ENCODE measurements at regions not wholly inside any gene's neighbourhood (a gene's known extent, or its start where the extent isn't known, plus 50 kb on each side); places are given as distances from the start of the nearest gene placed in this dataset.

DNA sequence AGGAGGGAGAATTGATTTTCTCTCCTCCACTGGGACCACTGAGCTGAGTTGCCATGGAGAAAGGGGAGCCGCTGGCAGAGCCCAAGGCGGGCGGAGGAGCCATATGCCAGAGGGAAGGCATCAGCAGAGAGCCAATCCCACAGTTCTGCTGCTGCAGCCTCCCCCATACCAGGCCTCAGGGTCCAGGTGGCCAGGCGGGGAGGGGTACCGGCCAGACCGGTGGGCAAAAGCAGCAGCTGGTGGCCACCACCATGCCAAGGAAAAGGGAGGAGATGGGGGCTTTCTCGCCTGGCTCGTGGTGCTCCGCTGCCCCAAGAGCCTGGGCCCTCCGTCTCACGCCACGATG lies 72.8 kb downstream of the PITPNM2 start:
- DNase-seq (ENCODE audit: low read depth) = no peak

DNA sequence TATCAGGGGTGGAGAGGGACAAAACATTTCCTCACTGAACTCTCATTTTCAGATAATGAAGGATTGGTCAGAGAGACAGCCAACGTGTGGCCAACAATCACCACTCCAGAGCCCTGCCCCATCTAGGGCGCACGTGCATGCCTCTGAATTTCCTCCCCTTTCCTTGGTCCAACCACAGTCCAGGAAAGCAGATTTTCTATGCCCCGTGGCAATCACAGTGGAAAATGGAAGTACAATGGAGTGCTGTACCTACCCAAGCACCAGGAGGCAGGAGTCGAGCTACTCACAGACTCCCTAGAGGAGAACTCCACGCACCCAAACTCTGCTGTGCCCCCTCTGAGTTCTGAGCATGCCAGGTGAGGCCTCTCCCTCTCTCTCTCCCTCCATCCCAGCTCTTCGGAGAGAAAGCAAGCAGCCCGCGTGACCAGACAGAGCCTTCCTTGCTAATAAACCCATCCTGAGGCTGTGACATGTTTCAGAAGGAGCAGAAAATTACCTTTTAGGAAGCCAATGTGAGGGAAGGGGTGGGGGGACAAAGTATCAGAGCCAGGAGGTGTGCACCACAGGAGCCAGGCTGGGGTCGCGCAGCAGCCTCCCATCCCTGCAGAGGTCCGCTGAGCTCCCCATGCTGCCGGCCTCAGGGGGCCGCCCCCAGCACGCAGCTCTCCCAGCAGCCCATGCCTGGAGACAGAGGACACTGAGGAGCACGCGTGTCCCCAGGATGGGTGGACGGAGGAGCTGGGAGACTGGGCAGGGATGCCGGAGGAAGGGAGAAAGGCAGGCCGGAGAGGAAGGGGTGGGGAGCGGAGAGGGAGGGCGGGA lies 73.4 kb downstream of the PITPNM2 start:
- no peak for DNase-seq (ENCODE audit: low read depth)

DNA sequence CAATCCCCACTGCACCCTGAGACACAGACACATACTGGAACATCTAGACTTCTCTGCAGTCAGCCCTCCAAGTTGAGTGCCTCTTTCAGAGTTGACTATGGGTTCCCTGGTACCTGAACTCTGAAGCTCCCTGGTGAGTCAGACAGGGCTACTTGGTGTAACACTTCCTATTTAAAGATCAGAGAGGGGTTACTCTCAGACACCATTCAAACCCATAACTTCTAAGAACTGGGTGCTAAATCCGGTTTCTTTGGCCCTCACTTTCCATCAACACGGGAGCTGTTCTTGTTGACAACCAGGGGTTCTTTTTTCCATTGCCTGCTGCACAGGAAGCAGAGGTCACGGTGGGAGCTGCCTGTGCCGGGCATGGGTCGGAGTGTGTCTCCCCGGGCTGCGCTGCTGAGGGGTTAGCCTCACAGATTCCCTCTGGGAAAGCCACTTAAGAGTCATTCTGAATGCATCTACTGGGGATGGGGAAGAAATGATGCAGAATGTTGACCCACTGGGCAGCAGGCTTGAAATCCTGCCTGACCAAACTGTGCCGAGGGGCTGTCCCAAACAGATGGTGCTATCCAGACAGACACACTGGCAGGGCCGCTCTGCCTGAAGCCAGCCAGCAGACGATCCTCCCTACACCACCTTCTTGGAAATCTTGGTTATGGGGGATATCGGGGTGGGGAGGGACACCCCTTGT lies 74.1 kb downstream of the PITPNM2 start:
- no peak for DNase-seq (ENCODE audit: low read depth)

GRCh38 chr12:123075646-123076171 lies 75.2 kb downstream of the PITPNM2 start:
- DNase-seq (ENCODE audit: low read depth) = no peak

GRCh38 chr12:123075087-123075645 lies 75.7 kb downstream of the PITPNM2 start:
- no peak for DNase-seq (ENCODE audit: low read depth)

DNA sequence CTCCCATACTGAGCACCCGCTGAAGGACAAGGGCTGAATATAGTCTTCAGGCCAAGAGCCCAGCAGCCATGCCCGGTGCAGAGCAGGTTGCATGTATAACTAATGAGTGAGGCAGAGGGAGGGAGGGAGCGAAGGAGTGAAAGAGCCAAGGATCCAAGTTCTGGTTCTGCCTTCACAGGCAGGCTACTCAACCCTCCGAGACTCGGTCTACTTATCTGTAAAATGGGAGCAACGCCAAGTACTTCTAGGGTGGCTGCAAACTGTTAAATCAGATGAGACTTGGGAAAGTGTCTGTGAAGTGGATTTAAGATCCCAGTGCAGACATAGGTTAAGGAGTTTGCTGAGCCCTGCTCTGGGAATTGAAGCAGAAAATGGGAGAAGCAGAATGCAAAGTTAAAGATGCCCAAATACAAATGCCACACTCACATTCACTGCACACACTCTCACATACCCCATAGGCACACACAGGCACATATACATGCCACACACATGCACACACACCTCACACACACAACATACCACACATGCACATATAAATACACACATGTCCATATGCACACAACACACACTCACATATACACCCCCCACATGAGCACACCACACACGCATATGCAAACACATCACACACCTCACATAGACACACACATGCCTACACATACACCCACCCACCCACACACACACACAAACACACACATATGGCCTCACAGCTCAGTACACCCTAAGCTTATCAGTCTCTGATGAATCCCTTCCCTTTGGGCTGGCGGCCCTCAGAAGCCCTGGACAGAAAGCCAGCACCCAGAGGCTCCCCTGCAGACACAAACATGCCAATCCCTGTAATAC lies 76.7 kb downstream of the PITPNM2 start:
- DNase-seq (ENCODE audit: low read depth) = no peak

DNA sequence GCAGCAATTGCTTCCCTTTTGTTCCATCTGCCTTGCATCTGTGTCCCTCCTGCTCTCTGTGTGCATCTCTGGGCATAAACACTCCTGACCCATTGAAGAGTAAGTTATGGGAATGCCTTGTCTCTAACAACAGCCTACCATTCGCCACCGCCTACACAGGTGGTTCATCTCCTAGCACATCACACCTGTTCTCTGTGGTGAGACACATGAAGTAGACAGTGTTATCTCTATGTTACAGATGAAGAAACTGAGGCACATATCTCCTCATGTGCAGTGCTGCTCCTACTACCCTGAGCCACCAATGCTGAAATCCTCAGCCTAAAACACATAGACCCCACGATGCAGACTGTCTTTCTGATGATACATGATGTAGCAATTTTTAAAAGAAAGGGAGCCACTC lies 77.6 kb downstream of the PITPNM2 start:
- no peak for DNase-seq (ENCODE audit: low read depth)

DNA sequence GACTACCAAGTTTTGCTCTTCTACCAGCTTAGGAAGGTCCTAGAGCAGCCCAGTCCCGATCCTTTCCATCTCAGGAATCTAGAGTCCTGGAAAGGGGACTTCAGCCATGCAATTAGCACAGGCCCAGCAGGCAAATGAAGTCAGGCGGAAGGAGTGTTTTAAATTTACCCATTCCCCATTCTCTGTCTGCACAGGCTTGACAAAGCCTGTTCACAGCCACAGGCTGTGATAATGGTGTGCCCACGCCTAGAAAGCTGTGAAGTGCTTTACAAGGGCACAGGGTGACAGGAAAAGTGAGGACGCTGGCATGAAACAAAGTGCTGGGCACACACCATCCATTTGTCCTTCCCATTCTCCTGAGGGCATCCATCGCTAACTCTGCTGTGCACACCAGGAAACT lies 79.0 kb downstream of the PITPNM2 start:
- DNase-seq (ENCODE audit: low read depth) = no peak

GRCh38 chr12:123071099-123071800 lies 79.6 kb downstream of the PITPNM2 start:
- DNase-seq (ENCODE audit: low read depth) = no peak

DNA sequence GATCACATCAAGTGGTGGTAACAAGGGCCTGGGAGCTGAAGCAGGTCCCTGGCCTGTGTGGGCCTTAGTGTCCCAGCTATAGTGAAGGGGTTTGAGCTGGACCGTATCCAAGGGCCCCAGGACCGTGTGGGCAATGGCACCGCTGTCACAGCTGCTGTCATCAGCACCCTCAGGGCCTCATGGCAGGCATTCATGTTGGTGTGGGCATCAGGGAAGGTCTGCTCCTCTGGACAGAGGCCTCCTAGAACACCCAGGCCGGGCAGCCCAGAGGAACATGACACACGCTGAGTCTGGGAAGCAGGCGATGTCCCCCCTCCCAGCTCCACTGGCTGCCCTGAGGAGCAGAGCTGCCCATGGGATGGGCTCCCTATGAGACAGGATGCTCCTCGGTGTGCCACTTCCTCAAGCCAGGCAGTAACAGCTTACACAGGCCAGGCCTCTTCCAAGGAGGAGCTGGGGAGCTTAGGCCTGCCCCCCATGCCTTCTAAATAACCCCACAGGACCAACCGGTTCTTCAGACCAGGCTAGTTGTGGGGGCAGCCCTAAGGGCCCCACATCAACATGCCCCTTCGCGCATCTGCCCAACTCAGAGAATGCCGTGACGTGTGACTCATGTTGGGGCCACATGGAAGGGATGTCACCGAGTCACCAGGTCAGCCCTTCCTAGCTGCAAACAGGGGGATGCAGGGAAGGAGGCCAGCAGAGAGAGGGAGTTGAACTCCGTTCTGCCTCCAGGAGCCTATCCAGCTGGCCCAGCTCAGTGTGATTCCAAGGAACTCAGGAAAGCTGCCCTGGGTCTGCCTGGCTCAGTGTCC lies 80.4 kb downstream of the PITPNM2 start:
- DNase-seq (ENCODE audit: low read depth) = no peak

- no peak for DNase-seq (ENCODE audit: low read depth)
These were observed 81.2 kb downstream of the PITPNM2 start for GRCh38 chr12:123069436-123070266.

DNA sequence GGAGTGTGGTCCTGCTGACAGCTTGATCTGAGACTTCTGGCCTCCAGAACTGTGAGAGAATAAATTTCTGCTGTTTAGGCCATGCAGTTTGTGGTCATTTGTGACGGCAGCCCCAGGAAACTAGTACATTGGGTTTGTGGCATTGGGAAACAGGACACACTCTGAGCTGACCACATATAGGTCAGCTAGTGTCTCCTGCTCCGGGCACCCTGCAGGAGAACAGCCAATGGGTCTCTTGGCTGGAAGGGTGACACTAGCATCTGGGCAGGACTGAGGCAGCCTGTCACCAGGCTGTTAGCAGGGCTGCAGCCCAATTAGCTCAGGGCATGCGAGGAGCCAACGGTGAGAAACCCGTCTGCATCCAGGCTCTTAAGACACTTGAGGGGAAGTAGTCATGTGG lies 83.2 kb downstream of the PITPNM2 start:
- no peak for DNase-seq (ENCODE audit: low read depth)

- no peak for DNase-seq (ENCODE audit: low read depth)
These were observed 84.5 kb downstream of the PITPNM2 start for GRCh38 chr12:123066384-123066710.

DNA sequence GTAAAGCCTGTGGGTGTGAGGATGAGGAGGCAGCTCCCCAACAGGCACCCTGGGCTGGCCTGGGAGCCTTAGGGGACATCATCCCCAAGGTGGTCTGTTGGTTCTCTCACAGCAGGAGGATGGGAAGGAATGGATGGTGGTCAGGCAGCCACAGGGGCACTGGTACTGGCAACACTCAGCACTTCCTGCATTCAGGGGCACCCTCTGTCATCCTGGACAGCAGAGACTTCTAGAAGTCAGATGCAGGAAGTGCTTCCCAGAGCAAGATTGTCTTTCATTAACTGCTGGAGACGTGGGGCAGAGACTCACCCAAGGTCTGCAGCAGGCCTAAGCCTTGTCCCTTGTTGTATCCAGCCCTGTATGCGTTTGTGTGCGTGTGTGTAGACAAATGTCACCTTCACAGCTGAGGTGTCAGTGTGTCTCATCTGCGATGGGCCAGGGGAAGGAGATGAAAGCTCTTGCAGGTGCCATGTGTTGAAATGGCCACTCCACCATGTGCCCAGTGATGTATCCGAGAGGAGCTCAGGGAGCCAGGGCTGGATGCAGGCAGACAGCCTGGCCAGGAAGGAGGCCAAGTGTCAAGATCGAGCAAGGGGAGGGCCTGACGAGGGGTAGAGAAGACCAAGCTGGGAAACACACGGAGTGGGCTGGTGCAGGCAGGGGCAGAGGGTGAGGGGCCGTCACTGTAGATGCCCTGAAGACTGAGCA lies 85.1 kb downstream of the PITPNM2 start:
- no peak for DNase-seq (ENCODE audit: low read depth)

DNA sequence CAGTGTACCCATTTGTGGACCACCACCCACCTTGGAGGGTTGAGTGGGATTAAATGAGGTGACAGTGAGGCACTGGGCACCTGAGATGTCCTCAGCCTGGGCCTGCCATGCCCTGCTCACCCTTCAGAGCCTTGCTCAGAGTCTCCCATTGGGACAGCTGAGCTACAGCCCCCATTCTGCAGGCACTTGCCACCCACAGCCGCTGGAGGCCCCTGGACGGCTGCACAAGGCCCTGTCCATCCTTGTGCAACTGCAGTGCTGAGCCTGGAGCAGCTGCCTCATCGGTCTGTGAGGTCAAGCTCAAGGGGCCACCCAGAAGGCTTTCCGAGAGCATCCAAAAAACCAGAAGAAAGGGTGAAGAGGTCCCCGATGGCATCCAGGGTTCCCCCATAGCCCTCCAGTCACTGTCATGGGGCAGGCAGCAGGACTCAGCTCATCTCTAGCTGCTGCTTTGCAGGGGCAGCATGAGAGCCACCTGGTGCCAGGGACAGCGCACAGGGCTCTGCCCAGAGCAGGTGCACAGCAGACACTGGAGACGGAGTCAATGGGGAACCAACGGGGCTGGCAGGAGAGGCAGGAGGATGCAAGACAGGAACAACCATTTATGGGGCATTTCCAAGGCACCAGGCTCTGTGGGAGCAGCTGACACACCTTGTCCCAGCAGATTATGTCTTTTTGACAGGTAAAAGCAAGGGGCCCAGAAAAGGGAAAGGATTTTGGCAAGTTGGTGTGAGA lies 84.6 kb downstream of the ARL6IP4 start:
- DNase-seq (ENCODE audit: low read depth) = no peak

- no peak for DNase-seq (ENCODE audit: low read depth)
These were observed 83.9 kb downstream of the ARL6IP4 start for GRCh38 chr12:123064366-123064765.

DNA sequence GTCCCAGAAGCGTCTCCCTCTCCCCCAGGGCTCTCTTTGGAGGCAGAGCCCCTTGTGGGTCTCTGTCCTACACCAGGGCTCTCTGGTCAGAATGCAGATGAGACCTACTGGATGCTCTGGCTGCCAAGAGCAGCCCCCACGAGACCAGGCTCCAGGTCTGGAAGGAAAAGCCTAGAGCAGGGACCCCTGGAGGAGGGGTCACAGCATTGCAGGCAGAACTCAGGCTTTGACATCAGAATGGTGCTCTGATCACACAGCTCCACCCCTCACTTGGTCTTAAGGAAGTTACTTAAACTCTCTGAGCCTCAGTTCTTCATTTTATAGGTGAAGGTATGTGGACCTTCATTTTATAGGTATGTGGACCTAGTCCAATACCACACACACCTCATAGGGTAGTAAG lies 83.1 kb downstream of the ARL6IP4 start:
- DNase-seq (ENCODE audit: low read depth) = no peak

Measured in LHCN-M2 (cell line).